MCF 10A (cell line): ENCODE measurements at regions not wholly inside any gene's neighbourhood (a gene's known extent, or its start where the extent isn't known, plus 50 kb on each side); places are given as distances from the start of the nearest gene placed in this dataset.

Experiments
- BruUV-seq: library from RNA; stranded (reverse); fragments of 400-500 nt; replicated peaks from 2 replicates; lab custom pipeline; 2021; lab: Mats Ljungman, UMichigan
- CTCF ChIA-PET: fragments of 300-600 bp; sonication (Branson Sonifier 250); formaldehyde crosslinking; extraction: SDS; loops from one replicate; lab custom pipeline; 2021; ENCODE audit warnings: antibody characterized with exemption, inconsistent platforms; lab: Yijun Ruan, JAX
- POLR2A ChIA-PET: fragments of 300-600, 350-650 bp; sonication (Branson Sonifier 250); formaldehyde crosslinking; extraction: SDS; loops from one replicate; lab custom pipeline; 2020; ENCODE audit warnings: antibody characterized with exemption, inconsistent platforms; lab: Yijun Ruan, JAX
- DNase-seq: peaks from one replicate; pipeline ENCODE4 v3.0.0-alpha.2; 2018; ENCODE audit not compliant: unreplicated experiment
- H3K27ac Mint-ChIP-seq: one replicate; pipeline ENCODE4 v1.8.0; 2022; ENCODE audit warnings: mild to moderate bottlenecking, low read depth, mixed read lengths; ENCODE audit not compliant: unreplicated experiment
- H3K27me3 Mint-ChIP-seq: one replicate; pipeline ENCODE4 v1.8.0; 2022; ENCODE audit warnings: mixed read lengths; ENCODE audit not compliant: insufficient read depth, unreplicated experiment
- H3K36me3 Mint-ChIP-seq: one replicate; pipeline ENCODE4 v1.8.0; 2022; ENCODE audit warnings: mild to moderate bottlenecking, moderate library complexity, mixed read lengths; ENCODE audit not compliant: insufficient read depth, unreplicated experiment
- H3K4me1 Mint-ChIP-seq: one replicate; pipeline ENCODE4 v1.8.0; 2022; ENCODE audit warnings: mixed read lengths; ENCODE audit not compliant: insufficient read depth, unreplicated experiment
- H3K4me3 Mint-ChIP-seq: one replicate; pipeline ENCODE4 v1.8.0; 2022; ENCODE audit warnings: mild to moderate bottlenecking, moderate library complexity, mixed read lengths; ENCODE audit not compliant: unreplicated experiment
- H3K9me3 Mint-ChIP-seq: one replicate; pipeline ENCODE4 v1.8.0; 2022; ENCODE audit warnings: mixed read lengths; ENCODE audit not compliant: unreplicated experiment
- CTCF ChIP-seq: fragments of 200-600 bp; IDR thresholded peaks from one replicate; pipeline ENCODE4 v1.8.0; 2022; ENCODE audit warnings: antibody characterized with exemption, mild to moderate bottlenecking; ENCODE audit not compliant: unreplicated experiment
- intact Hi-C: fragments of 100-400 bp; cut with micrococcal nuclease; formaldehyde crosslinking; loops from 2 replicates; pipeline ENCODE4 v1.14.1; 2022

GRCh38 chr3:74866357-74867030, 252.0 kb upstream of the CNTN3 start:
- Mint-ChIP-seq H3K4me3 (no peak overlapping the region), H3K4me1 (peaks cover 6% of the 10 kb centered on the region), H3K27ac (no peak overlapping the region), H3K27me3 (no peaks in the 10 kb centered on the region), H3K9me3 (no peaks in the 10 kb centered on the region), H3K36me3 (no peaks in the 10 kb centered on the region)
- CTCF ChIA-PET: interaction anchor here (0.7 kb wide), 1 partner anchor 13 kb away, joined by 5 read pairs; no protein-coding TSS in a partner anchor
- POLR2A ChIA-PET: no interaction called here
- no peak for DNase-seq
- TF ChIP-seq CTCF: no peak
- intact Hi-C loops: no loop called here
- no TSS peak for BruUV-seq

- no TSS peak for BruUV-seq
- DNase-seq: peak; percentile 31
- Mint-ChIP-seq H3K27ac (no peak overlapping the region), H3K4me3 (no peak overlapping the region), H3K9me3 (no peaks in the 10 kb centered on the region), H3K27me3 (no peaks in the 10 kb centered on the region), H3K36me3 (no peaks in the 10 kb centered on the region), H3K4me1 (peaks cover 6% of the 10 kb centered on the region)
- POLR2A ChIA-PET: no interaction called here
- intact Hi-C loops: no loop called here
- no peak for TF ChIP-seq CTCF
- CTCF ChIA-PET: no interaction called here
Observed at GRCh38 chr3:74862476-74862875, 248.0 kb upstream of the CNTN3 start.

- TF ChIP-seq CTCF: no peak
- no peak overlapping the region for H3K27ac Mint-ChIP-seq
- intact Hi-C loops: no loop called here
- H3K36me3 Mint-ChIP-seq: no peaks in the 10 kb centered on the region
- no peaks in the 10 kb centered on the region for H3K9me3 Mint-ChIP-seq
- no peak for DNase-seq
- no TSS peak for BruUV-seq
- ChIA-PET CTCF (no interaction called here), POLR2A (no interaction called here)
- no peak overlapping the region for H3K4me3 Mint-ChIP-seq
- peaks cover 6% of the 10 kb centered on the region for H3K4me1 Mint-ChIP-seq
- no peaks in the 10 kb centered on the region for H3K27me3 Mint-ChIP-seq
Observed at GRCh38 chr3:74861211-74861610, 246.8 kb upstream of the CNTN3 start.

GRCh38 chr3:74858086-74858485, 243.6 kb upstream of the CNTN3 start:
- no peaks in the 10 kb centered on the region for H3K9me3 Mint-ChIP-seq
- ChIA-PET POLR2A (no interaction called here), CTCF (interaction anchor here (0.8 kb wide), 1 partner anchor 46 kb away, joined by 3 read pairs; no protein-coding TSS in a partner anchor)
- BruUV-seq: no TSS peak
- H3K4me3 Mint-ChIP-seq: no peak overlapping the region
- TF ChIP-seq CTCF: no peak
- no peak overlapping the region for H3K27ac Mint-ChIP-seq
- H3K36me3 Mint-ChIP-seq: no peaks in the 10 kb centered on the region
- no peaks in the 10 kb centered on the region for H3K27me3 Mint-ChIP-seq
- intact Hi-C loops: no loop called here
- no peak for DNase-seq
- peaks cover 6% of the 10 kb centered on the region for H3K4me1 Mint-ChIP-seq
